Left hindlimb (tissue), 1 donor: ENCODE measurements at regions not wholly inside any gene's neighbourhood (a gene's known extent, or its start where the extent isn't known, plus 50 kb on each side); places are given as distances from the start of the nearest gene placed in this dataset.

Source experiments
- DNase-seq: peaks from one replicate; pipeline ENCODE4 v3.0.0-alpha.2; 2018

- peak; percentile 57 for DNase-seq
Measured at GRCh38 chr3:144241404-144241803, 269.8 kb downstream of the DIPK2A start.

GRCh38 chr3:144242747-144243146 lies 271.1 kb downstream of the DIPK2A start:
- DNase-seq: no peak

GRCh38 chr3:144244662-144245061 lies 273.0 kb downstream of the DIPK2A start:
- DNase-seq: no peak

- DNase-seq: no peak
Measured at GRCh38 chr3:144252896-144253295, 281.3 kb downstream of the DIPK2A start.

- DNase-seq: no peak
Measured at GRCh38 chr3:144257381-144257780, 285.8 kb downstream of the DIPK2A start.

- no peak for DNase-seq
Measured at GRCh38 chr3:144259267-144259666, 287.6 kb downstream of the DIPK2A start.

GRCh38 chr3:144263706-144264105 lies 292.1 kb downstream of the DIPK2A start:
- no peak for DNase-seq

GRCh38 chr3:144264350-144264749 lies 292.7 kb downstream of the DIPK2A start:
- DNase-seq: no peak

GRCh38 chr3:144264794-144265193 lies 293.2 kb downstream of the DIPK2A start:
- DNase-seq: no peak

GRCh38 chr3:144265542-144266100 lies 294.0 kb downstream of the DIPK2A start:
- no peak for DNase-seq

GRCh38 chr3:144270100-144270499 lies 298.5 kb downstream of the DIPK2A start:
- DNase-seq: no peak

- peak; percentile 31 for DNase-seq
Measured at GRCh38 chr3:144272680-144273079, 301.1 kb downstream of the DIPK2A start.

- DNase-seq: no peak
Measured at GRCh38 chr3:144273601-144274000, 302.0 kb downstream of the DIPK2A start.

- DNase-seq: no peak
Measured at GRCh38 chr3:144275005-144275404, 303.4 kb downstream of the DIPK2A start.

- no peak for DNase-seq
Measured at GRCh38 chr3:144282313-144282712, 310.7 kb downstream of the DIPK2A start.

GRCh38 chr3:144286235-144286910 lies 314.8 kb downstream of the DIPK2A start:
- no peak for DNase-seq

- no peak for DNase-seq
Measured at GRCh38 chr3:144287001-144287400, 315.4 kb downstream of the DIPK2A start.

GRCh38 chr3:144289057-144289456 lies 317.4 kb downstream of the DIPK2A start:
- no peak for DNase-seq

GRCh38 chr3:144294659-144295538 lies 323.3 kb downstream of the DIPK2A start:
- DNase-seq: no peak

- DNase-seq: no peak
Measured at GRCh38 chr3:144295613-144296012, 324.0 kb downstream of the DIPK2A start.

- no peak for DNase-seq
Measured at GRCh38 chr3:144296808-144297207, 325.2 kb downstream of the DIPK2A start.

GRCh38 chr3:144301863-144302262 lies 330.2 kb downstream of the DIPK2A start:
- DNase-seq: no peak

GRCh38 chr3:144307951-144308350 lies 336.3 kb downstream of the DIPK2A start:
- no peak for DNase-seq

- no peak for DNase-seq
Measured at GRCh38 chr3:144308396-144308795, 336.8 kb downstream of the DIPK2A start.
